Memory B cell (primary cell): ENCODE measurements at regions not wholly inside any gene's neighbourhood (a gene's known extent, or its start where the extent isn't known, plus 50 kb on each side); places are given as distances from the start of the nearest gene placed in this dataset.
A peak's percentile ranks its signal among the peaks of the same experiment; 100 is the strongest.

Experiments
- ATAC-seq: fragments of 150-1000 bp; cut with Tn5 transposase; 2 replicates; pipeline ENCODE4 v1.10.0; 2021; ENCODE audit warnings: low read depth, mild to moderate bottlenecking, moderate library complexity
- DNase-seq, 2 donors: peaks; one replicate each; pipeline ENCODE4 v3.0.0; 2022; ENCODE audit warnings: low spot score in 2 of 2
- H3K27ac Mint-ChIP-seq: one replicate; pipeline ENCODE4 v1.8.0; 2022; ENCODE audit warnings: mild to moderate bottlenecking, moderate library complexity, mixed read lengths
- H3K27me3 Mint-ChIP-seq: one replicate; pipeline ENCODE4 v1.8.0; 2022; ENCODE audit warnings: mixed read lengths
- H3K36me3 Mint-ChIP-seq: one replicate; pipeline ENCODE4 v1.8.0; 2022; ENCODE audit warnings: mild to moderate bottlenecking, mixed read lengths
- H3K4me1 Mint-ChIP-seq: one replicate; pipeline ENCODE4 v1.8.0; 2022; ENCODE audit warnings: mixed read lengths
- H3K4me3 Mint-ChIP-seq: one replicate; pipeline ENCODE4 v1.8.0; 2022; ENCODE audit warnings: mild to moderate bottlenecking, moderate library complexity, mixed read lengths
- H3K9me3 Mint-ChIP-seq: one replicate; pipeline ENCODE4 v1.8.0; 2022; ENCODE audit warnings: mixed read lengths

GRCh38 chrY:7826533-7826932, 915.0 kb upstream of the AMELY start:
- Mint-ChIP-seq H3K27me3 (no peaks in the 10 kb centered on the region), H3K27ac (no peak overlapping the region), H3K9me3 (no peaks in the 10 kb centered on the region), H3K4me3 (no peak overlapping the region), H3K4me1 (no peaks in the 10 kb centered on the region), H3K36me3 (no peaks in the 10 kb centered on the region)
- no peak for DNase-seq
- ATAC-seq: no peak

- DNase-seq: no peak
- Mint-ChIP-seq H3K27me3 (no peaks in the 10 kb centered on the region), H3K4me3 (no peak overlapping the region), H3K9me3 (no peaks in the 10 kb centered on the region), H3K36me3 (no peaks in the 10 kb centered on the region), H3K27ac (no peak overlapping the region), H3K4me1 (no peaks in the 10 kb centered on the region)
- no peak for ATAC-seq
Observed at GRCh38 chrY:7825874-7826273, 914.3 kb upstream of the AMELY start.

GRCh38 chrY:7821295-7822035, 909.9 kb upstream of the AMELY start:
- DNase-seq (no peak), ATAC-seq (no peak)
- Mint-ChIP-seq H3K27ac (no peak overlapping the region), H3K4me1 (no peaks in the 10 kb centered on the region), H3K27me3 (no peaks in the 10 kb centered on the region), H3K4me3 (no peak overlapping the region), H3K9me3 (no peaks in the 10 kb centered on the region), H3K36me3 (no peaks in the 10 kb centered on the region)

GRCh38 chrY:7818924-7819323, 907.4 kb upstream of the AMELY start:
- no peaks in the 10 kb centered on the region for H3K27me3 Mint-ChIP-seq
- no peaks in the 10 kb centered on the region for H3K9me3 Mint-ChIP-seq
- no peak overlapping the region for H3K4me3 Mint-ChIP-seq
- H3K36me3 Mint-ChIP-seq: no peaks in the 10 kb centered on the region
- no peaks in the 10 kb centered on the region for H3K4me1 Mint-ChIP-seq
- no peak overlapping the region for H3K27ac Mint-ChIP-seq
- DNase-seq (peak in 1 of 2 donors; percentile 2), ATAC-seq (no peak)

- H3K36me3 Mint-ChIP-seq: no peaks in the 10 kb centered on the region
- no peak overlapping the region for H3K27ac Mint-ChIP-seq
- no peaks in the 10 kb centered on the region for H3K4me1 Mint-ChIP-seq
- no peaks in the 10 kb centered on the region for H3K27me3 Mint-ChIP-seq
- no peaks in the 10 kb centered on the region for H3K9me3 Mint-ChIP-seq
- no peak for ATAC-seq
- H3K4me3 Mint-ChIP-seq: no peak overlapping the region
- no peak for DNase-seq
Observed at GRCh38 chrY:7816567-7816966, 905.0 kb upstream of the AMELY start.

- Mint-ChIP-seq H3K9me3 (no peaks in the 10 kb centered on the region), H3K4me1 (no peaks in the 10 kb centered on the region)
- no peak for DNase-seq
Observed at GRCh38 chrY:7815921-7816320, 904.4 kb upstream of the AMELY start.

GRCh38 chrY:7815285-7815684, 903.7 kb upstream of the AMELY start:
- H3K4me1 Mint-ChIP-seq: no peaks in the 10 kb centered on the region
- ATAC-seq (no peak), DNase-seq (no peak)
- H3K9me3 Mint-ChIP-seq: no peaks in the 10 kb centered on the region
- H3K27me3 Mint-ChIP-seq: no peaks in the 10 kb centered on the region
- no peak overlapping the region for H3K4me3 Mint-ChIP-seq
- no peak overlapping the region for H3K27ac Mint-ChIP-seq
- no peaks in the 10 kb centered on the region for H3K36me3 Mint-ChIP-seq

More at GRCh38 chrY:7815921-7816320, 904.4 kb upstream of the AMELY start:
- Mint-ChIP-seq H3K27ac (no peak overlapping the region), H3K36me3 (no peaks in the 10 kb centered on the region), H3K27me3 (no peaks in the 10 kb centered on the region), H3K4me3 (no peak overlapping the region)
- no peak for ATAC-seq

- H3K4me3 Mint-ChIP-seq: no peak overlapping the region
- H3K4me1 Mint-ChIP-seq: no peaks in the 10 kb centered on the region
- H3K36me3 Mint-ChIP-seq: no peaks in the 10 kb centered on the region
- no peak overlapping the region for H3K27ac Mint-ChIP-seq
- no peak for ATAC-seq
- no peaks in the 10 kb centered on the region for H3K27me3 Mint-ChIP-seq
- H3K9me3 Mint-ChIP-seq: no peaks in the 10 kb centered on the region
- no peak for DNase-seq
Observed at GRCh38 chrY:7814361-7814760, 902.8 kb upstream of the AMELY start.

- DNase-seq (no peak), ATAC-seq (no peak)
- no peak overlapping the region for H3K27ac Mint-ChIP-seq
- H3K4me3 Mint-ChIP-seq: no peak overlapping the region
- no peaks in the 10 kb centered on the region for H3K9me3 Mint-ChIP-seq
- no peaks in the 10 kb centered on the region for H3K4me1 Mint-ChIP-seq
- H3K27me3 Mint-ChIP-seq: no peaks in the 10 kb centered on the region
- no peaks in the 10 kb centered on the region for H3K36me3 Mint-ChIP-seq
Observed at GRCh38 chrY:7810359-7810758, 898.8 kb upstream of the AMELY start.

GRCh38 chrY:7807516-7807870, 895.9 kb upstream of the AMELY start:
- ATAC-seq: no peak
- DNase-seq: no peak
- Mint-ChIP-seq H3K9me3 (no peaks in the 10 kb centered on the region), H3K4me3 (no peak overlapping the region), H3K27me3 (no peaks in the 10 kb centered on the region), H3K4me1 (no peaks in the 10 kb centered on the region), H3K36me3 (no peaks in the 10 kb centered on the region), H3K27ac (no peak overlapping the region)

- no peak overlapping the region for H3K27ac Mint-ChIP-seq
- no peak overlapping the region for H3K4me3 Mint-ChIP-seq
- H3K4me1 Mint-ChIP-seq: no peaks in the 10 kb centered on the region
- H3K36me3 Mint-ChIP-seq: no peaks in the 10 kb centered on the region
- ATAC-seq (no peak), DNase-seq (no peak)
- no peaks in the 10 kb centered on the region for H3K27me3 Mint-ChIP-seq
- no peaks in the 10 kb centered on the region for H3K9me3 Mint-ChIP-seq
Observed at GRCh38 chrY:7806592-7807515, 895.3 kb upstream of the AMELY start.

GRCh38 chrY:7805624-7806023, 894.1 kb upstream of the AMELY start:
- ATAC-seq: no peak
- H3K9me3 Mint-ChIP-seq: peaks cover 4% of the 10 kb centered on the region
- H3K27ac Mint-ChIP-seq: no peak overlapping the region
- H3K36me3 Mint-ChIP-seq: no peaks in the 10 kb centered on the region
- no peaks in the 10 kb centered on the region for H3K4me1 Mint-ChIP-seq
- no peaks in the 10 kb centered on the region for H3K27me3 Mint-ChIP-seq
- no peak overlapping the region for H3K4me3 Mint-ChIP-seq
- no peak for DNase-seq

- Mint-ChIP-seq H3K27ac (no peak overlapping the region), H3K27me3 (no peaks in the 10 kb centered on the region), H3K4me3 (no peak overlapping the region), H3K9me3 (peaks cover 4% of the 10 kb centered on the region), H3K36me3 (no peaks in the 10 kb centered on the region), H3K4me1 (no peaks in the 10 kb centered on the region)
- ATAC-seq: no peak
- no peak for DNase-seq
Observed at GRCh38 chrY:7803737-7804136, 892.2 kb upstream of the AMELY start.

- DNase-seq: no peak
- H3K27ac Mint-ChIP-seq: no peak overlapping the region
- no peak for ATAC-seq
- no peak overlapping the region for H3K4me3 Mint-ChIP-seq
- peaks cover 2% of the 10 kb centered on the region for H3K9me3 Mint-ChIP-seq
- no peaks in the 10 kb centered on the region for H3K36me3 Mint-ChIP-seq
- no peaks in the 10 kb centered on the region for H3K4me1 Mint-ChIP-seq
- H3K27me3 Mint-ChIP-seq: no peaks in the 10 kb centered on the region
Observed at GRCh38 chrY:7796128-7796527, 884.6 kb upstream of the AMELY start.
